Panc1 (cell line): ENCODE measurements at regions not wholly inside any gene's neighbourhood (a gene's known extent, or its start where the extent isn't known, plus 50 kb on each side); places are given as distances from the start of the nearest gene placed in this dataset.

Source experiments
- TCF7L2 ChIP-seq: IDR thresholded peaks from 2 replicates; pipeline ENCODE4 v1.6.1; 2011; ENCODE audit warnings: mild to moderate bottlenecking, low read depth, low read length, inconsistent platforms
- TF ChIP-seq, protein P1 (sequence below): fragments of 450-650 bp; IDR thresholded peaks from 2 replicates; pipeline ENCODE4 v1.5.1; 2017; ENCODE audit warnings: mild to moderate bottlenecking
- TF ChIP-seq, protein P2 (sequence below), 2 experiments: IDR thresholded peaks; 2 replicates each; pipeline ENCODE4 v1.6.1; 2011 to 2012; ENCODE audit warnings: low read depth in 2 of 2, control low read depth in 1 of 2, low read length in 1 of 2, mild to moderate bottlenecking in 1 of 2, moderate library complexity in 1 of 2; ENCODE audit not compliant: insufficient read depth in 1 of 2

GRCh38 chr7:118846977-118847376 lies 622.5 kb downstream of the ANKRD7 start:
- TF ChIP-seq, protein P1, sequence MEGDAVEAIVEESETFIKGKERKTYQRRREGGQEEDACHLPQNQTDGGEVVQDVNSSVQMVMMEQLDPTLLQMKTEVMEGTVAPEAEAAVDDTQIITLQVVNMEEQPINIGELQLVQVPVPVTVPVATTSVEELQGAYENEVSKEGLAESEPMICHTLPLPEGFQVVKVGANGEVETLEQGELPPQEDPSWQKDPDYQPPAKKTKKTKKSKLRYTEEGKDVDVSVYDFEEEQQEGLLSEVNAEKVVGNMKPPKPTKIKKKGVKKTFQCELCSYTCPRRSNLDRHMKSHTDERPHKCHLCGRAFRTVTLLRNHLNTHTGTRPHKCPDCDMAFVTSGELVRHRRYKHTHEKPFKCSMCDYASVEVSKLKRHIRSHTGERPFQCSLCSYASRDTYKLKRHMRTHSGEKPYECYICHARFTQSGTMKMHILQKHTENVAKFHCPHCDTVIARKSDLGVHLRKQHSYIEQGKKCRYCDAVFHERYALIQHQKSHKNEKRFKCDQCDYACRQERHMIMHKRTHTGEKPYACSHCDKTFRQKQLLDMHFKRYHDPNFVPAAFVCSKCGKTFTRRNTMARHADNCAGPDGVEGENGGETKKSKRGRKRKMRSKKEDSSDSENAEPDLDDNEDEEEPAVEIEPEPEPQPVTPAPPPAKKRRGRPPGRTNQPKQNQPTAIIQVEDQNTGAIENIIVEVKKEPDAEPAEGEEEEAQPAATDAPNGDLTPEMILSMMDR: no peak
- TF ChIP-seq, protein P2, sequence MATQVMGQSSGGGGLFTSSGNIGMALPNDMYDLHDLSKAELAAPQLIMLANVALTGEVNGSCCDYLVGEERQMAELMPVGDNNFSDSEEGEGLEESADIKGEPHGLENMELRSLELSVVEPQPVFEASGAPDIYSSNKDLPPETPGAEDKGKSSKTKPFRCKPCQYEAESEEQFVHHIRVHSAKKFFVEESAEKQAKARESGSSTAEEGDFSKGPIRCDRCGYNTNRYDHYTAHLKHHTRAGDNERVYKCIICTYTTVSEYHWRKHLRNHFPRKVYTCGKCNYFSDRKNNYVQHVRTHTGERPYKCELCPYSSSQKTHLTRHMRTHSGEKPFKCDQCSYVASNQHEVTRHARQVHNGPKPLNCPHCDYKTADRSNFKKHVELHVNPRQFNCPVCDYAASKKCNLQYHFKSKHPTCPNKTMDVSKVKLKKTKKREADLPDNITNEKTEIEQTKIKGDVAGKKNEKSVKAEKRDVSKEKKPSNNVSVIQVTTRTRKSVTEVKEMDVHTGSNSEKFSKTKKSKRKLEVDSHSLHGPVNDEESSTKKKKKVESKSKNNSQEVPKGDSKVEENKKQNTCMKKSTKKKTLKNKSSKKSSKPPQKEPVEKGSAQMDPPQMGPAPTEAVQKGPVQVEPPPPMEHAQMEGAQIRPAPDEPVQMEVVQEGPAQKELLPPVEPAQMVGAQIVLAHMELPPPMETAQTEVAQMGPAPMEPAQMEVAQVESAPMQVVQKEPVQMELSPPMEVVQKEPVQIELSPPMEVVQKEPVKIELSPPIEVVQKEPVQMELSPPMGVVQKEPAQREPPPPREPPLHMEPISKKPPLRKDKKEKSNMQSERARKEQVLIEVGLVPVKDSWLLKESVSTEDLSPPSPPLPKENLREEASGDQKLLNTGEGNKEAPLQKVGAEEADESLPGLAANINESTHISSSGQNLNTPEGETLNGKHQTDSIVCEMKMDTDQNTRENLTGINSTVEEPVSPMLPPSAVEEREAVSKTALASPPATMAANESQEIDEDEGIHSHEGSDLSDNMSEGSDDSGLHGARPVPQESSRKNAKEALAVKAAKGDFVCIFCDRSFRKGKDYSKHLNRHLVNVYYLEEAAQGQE (IDR thresholded peaks at IDR 0.05; ENCODE audit: insufficient read depth in 1 of 2, low read depth in 2 of 2, low read length in 1 of 2): no peak
- TF ChIP-seq TCF7L2: no peak
